Inflammatory macrophage treated with lipopolysaccharide for 1 hour (primary cell): ENCODE measurements at regions not wholly inside any gene's neighbourhood (a gene's known extent, or its start where the extent isn't known, plus 50 kb on each side); places are given as distances from the start of the nearest gene placed in this dataset.

Source experiments
- DNase-seq, 2 donors: peaks; one replicate each; pipeline ENCODE4 v3.0.0-alpha.2; 2020 to 2022

DNA sequence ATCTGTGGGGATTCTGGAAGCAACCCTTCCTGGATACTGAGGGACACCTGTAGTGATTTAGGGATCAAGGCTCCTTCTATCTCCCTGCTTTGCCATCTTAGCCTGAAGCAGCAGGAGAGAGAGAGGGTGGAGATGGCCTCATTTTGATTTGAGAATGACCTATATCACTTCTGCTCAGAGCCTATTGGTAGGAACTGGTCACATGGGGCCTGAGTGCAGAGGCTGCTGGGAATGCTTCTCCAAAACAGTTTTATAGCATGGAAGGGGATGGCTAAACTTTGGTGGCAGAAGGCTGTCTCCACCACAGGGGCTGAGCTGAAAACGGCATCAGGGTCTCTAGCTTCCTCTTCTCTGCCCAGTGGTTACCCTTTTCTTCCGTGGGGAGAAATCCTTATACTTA, 105.8 kb downstream of the TBX19 start:
- DNase-seq: no peak

DNA sequence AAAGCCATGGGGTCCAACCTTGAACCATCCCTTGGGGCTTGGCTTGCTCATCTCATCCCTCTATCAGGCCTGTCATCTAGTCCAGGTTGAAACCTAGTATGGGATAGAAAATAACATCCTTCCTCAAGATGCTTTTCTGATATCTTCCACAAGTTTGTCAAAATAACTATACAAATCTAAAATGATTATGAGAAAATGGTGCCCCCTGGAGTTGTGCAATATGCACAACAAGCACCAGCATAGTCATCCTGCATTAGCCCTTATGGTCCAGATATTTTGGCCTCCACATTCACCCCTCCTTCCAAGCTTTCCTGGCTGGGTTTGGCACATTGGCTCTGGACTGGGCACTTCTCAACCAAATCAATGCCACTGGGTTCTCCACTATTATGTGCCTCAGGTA, 101.2 kb downstream of the TBX19 start:
- DNase-seq: no peak

DNA sequence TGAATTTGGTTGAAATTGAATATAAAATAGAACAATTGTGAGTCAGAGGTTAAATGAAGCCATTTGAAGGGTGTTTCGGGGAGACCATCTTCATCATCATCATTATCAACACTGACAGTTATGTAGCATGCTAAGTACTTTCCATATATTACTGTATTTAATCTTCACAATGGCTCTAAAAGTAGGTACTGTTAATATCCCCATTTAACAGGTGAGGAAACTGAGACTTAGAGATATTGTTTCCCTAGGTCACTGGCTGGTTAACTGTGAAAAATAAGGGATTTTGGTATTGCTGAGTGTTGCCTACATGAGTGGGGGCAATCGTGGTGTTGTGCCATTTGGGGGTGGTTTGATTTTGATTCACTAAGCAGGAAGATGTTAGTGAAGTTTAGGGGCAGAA, 100.3 kb downstream of the TBX19 start:
- DNase-seq: no peak

DNA sequence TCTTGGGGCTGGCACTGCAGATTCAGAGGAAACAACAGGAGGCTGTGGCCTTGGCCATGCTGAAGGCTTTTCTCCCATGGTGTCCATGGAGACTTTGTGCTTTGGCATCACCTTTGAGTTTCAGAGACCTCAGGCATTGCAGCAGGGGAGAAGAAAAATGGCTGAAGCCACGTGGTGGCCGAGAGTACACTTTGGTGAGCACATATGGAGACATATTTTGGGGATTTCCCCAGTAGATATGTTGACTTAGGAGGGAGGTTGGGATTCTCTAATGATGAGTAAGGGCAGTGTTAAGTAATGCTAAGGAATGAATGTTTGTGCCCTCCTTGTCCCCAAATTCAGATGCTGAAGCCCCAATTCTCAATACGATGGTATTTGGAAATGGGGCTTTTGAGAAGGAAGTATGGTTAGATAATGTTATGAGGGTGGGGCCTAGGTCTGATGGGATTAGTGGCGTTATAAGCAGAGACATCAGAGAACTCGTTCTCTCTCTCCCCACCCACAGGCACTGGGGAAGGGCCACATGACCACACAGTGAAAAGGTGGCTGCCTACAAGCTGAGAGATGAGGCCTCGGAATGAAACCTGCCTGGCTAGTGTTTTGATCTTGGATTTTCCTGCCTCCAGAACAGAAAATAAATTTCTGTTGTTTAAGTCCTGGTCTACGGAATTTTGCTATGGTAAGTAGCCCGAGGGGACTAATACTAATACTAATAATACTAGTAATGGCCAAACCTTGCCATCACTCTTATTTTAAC, 98.6 kb downstream of the TBX19 start:
- no peak for DNase-seq

DNA sequence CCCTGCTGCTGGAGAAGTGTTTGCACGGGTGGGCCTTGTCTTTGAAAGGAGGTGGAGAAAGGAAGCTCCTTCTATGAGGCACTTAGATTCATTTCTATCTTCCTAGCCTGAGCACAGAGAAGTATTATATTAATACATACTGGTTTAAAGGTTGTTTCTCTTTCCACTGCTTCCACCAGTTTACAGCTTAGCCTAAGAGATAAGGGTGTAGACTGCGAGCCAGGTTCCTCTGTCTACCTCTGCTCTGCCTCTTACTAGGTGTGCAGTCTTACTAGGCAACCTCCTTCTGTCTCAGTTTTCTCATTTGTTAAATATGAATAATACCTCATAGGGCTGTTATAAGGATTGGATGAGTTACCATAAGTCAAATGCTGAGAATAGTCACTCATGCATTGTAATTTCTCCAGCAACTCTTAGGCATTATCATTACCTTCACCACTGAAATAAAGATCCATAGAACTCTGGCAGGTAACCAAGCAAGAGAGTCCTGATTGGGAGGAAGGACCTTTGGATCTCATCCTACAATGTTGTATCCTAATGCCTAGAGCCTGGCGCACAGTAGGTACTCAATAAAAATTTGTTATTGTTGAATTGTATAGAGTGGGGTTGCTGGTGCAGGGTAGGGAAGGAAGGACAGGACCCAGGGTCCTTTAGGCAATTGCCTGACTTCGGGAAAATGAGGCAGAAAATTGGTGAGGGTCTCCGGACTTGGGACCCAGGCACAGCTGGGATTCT, 95.1 kb downstream of the TBX19 start:
- no peak for DNase-seq

DNA sequence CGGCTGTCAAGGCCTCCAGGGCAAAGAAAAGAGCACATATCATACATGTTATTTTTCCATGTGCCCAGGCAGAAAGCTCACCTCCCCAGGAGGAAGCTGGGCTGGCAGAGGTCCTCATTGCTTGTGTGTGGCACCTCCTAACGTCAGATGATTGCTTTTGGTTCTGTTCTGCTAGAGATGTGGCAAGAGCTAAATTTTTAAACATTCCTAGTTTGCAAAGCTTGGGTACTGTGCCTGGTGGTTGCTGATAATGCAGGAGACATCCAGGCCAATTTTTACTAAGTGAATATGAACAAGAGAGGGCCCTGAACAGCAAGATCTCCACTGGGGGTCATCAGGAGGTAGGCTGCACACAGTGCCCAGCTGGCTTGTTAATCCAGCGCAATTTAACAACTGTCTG, 93.9 kb downstream of the TBX19 start:
- DNase-seq: no peak

DNA sequence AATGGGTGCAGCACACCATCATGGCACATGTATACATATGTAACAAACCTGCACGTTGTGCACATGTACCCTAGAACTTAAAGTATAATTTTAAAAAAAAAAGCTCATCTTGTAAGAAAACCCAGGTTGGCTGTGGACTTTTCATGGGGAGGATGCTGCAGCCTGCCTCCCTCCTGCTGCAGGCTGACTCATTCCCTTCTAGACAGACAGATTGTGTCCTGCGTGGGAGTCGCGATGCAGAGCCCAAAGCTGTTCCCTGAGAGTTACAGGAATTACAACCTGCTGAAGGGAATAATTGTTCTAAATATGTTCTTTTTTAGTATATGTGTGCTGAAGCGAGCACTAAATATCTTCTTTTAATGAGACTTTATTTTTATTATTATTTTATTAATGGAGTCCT, 93.2 kb downstream of the TBX19 start:
- DNase-seq: no peak

DNA sequence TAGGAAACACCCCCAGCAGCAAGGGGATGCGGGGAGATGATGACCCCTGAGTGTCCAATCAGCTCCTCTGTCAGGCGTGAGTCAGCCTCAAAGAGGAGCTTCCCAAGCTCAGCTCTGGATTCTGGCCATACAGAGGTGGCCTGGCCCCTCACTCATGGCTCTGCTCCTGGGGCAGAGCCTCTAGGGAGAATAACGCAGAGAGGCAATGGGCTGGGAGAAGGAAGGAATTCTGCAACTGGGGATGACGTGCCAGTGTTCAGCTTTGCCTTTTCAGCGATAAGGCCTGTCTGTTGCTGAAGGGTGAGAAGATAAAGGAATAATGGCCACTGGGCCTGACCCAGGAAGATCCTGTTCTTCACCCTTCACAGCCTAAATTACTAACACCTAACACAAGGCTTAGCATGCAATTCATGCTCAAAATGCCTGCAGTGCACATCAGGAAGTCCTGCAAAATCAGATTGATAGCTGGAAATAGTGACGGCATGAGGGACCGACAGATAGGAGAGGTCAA, 92.2 kb downstream of the TBX19 start:
- no peak for DNase-seq

DNA sequence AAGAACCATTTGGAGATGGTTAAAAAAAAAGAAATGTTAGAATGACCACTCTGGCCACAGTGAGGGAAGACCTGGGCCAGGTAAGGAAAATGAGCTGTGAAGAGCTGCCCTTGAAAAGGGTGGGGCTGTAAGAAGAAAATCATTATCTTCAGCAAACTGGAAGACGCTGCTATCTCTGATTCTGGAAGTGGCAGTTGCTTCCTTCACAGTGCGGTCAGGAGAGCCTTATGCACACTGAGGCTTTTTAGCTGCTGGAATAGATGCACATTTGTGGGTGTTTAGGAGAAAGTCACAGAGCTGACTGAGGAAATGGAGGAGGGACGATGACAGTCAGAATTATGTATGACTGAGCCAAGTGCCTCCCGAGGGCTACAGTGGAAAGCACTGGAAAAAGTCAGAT, 91.6 kb downstream of the TBX19 start:
- DNase-seq: no peak

DNA sequence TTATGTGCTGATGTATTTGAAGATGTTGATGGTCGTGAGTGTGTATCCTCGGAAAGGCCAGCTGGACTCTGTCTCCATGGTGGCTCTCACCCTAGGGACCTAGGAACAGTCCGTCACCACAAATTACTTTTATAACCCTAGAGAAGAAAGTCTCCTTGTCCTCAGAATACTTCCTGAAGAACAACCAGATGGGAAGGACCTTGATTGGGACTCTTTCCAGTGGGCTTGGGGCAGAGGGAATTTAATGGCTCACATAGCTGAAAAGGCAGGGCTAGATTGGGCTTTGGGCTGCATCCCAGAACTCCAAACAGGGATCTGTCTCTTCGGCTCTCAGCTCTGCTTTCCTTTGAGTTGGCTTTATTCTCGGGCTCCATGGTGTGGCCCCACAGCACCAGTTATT, 90.8 kb downstream of the TBX19 start:
- DNase-seq: no peak

DNA sequence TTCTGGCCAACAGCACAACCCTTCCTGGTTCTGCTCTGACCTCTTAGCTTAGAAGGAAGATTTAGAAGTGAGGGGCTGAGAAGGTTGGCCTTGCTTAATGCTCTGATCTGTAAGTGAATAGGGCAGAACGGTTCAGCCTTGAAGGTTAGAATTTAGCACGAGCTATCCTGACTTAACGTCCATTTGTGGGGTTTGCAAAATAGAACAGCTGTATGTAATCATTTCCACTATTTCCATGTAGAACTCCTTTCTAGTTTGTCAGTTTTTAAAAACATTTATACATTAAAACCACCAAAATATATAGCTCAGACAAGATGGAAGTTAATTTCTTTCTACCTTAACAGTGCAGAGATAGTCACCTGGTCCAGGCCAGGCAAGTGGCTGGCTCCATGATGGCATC, 89.9 kb downstream of the TBX19 start:
- no peak for DNase-seq

DNA sequence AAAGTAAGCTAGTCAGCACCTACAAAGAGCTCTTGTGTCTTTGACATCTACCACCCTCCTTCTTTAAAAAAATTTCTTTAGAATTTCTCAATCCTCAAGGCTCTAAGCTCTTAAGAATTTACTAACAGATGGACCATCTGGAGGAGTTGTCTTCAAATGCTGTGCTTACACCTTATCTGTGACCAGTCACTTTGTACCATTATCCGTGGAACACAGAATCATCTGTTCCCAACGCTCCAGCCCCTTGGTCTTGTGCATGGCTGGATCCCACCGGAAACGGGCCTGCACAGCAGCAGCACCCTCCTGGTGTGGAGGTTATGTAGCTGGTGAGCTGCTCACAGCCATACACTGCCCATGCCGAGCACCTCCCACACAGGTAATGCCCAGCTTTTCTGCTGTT, 89.0 kb downstream of the TBX19 start:
- DNase-seq: no peak

DNA sequence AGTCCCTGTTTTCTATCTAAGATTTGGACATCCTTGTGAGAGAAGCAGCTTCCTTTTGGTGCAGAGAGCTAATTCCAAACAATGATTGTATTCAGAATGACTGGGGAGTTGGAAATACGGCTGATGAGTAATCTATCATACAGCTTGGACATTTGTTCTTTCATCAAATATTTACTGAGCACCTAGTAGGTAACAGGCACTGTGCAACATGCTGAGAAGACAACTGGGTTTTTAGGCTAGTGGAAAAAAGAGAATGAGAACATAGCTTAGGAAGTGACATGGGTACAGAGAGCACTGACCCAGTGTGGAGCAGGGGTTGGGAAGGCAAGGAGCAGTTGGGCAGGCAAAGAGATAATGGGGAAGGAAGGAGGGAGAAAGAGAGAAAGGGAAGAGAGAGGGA, 87.5 kb downstream of the TBX19 start:
- DNase-seq: no peak

DNA sequence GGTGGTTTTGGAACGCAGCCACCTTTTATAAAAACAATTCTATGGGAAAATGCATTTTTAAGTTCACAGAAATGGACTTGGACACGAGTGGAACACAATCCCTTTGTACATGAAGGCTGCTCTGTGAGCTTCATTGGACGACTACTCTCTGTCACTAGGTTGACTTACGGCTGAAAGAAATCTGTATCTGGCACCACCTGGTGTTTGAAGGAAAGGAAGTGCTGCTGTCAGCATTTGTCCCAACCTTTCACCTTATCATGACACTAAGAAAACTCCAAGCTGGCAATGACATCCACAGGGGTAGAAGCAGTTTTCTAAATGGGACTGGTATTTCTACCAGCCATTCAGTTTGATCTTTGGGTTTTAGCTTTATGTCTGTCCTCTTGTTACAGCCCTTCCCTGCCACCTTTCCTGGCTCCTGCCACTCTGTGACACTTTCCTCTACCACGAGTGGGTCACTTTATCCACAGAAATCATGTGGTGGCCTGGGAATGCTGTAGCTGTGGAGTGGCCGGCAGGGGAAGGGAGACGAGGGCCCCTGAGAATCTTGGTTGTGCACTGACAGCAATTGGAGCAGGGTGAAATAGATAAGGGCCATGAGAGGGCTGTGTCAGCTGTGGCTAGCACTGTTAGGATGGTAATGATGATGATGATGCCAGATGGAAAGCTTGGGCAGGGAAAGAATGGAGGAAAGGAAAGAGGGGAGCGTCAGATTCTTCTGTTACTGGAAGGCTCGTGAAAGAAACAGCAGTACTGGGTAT, 85.2 kb downstream of the TBX19 start:
- DNase-seq: no peak
